ENCODE measurements at regions not wholly inside any gene's neighbourhood (a gene's known extent, or its start where the extent isn't known, plus 50 kb on each side); places are given as distances from the start of the nearest gene placed in this dataset.

- WGBS, 2 experiments (ENCODE audit: insufficient coverage in 1 of 2, insufficient read length in 1 of 2) = 34 to 50% methylated on average over 1 to 2 of the region's 2 CpGs
- peaks cover 10% of the 10 kb centered on the region for H3K9me3 Mint-ChIP-seq
- no peak overlapping the region for H3K9ac ChIP-seq (ENCODE audit: extremely low read depth, low read length, poor library complexity, severe bottlenecking)
- H3K4me3 ChIP-seq (ENCODE audit: low read length) = no peak overlapping the region
- H3K36me3 Mint-ChIP-seq (ENCODE audit: low read depth) = no peaks in the 10 kb centered on the region
- no peak overlapping the region for H3K27ac ChIP-seq (ENCODE audit: low read depth, low read length)
- no peaks in the 10 kb centered on the region for H3K9me3 ChIP-seq (ENCODE audit: control insufficient read depth, low read length)
- TF ChIP-seq CTCF (conservative IDR thresholded peaks at IDR 0.05) = no peak
- H3K36me3 ChIP-seq (ENCODE audit: control insufficient read depth, insufficient read depth, low read length) = no peaks in the 10 kb centered on the region
- no peaks in the 10 kb centered on the region for H3K4me1 ChIP-seq (ENCODE audit: control insufficient read depth, insufficient read depth, low read length)
- no peak overlapping the region for H3K4me3 Mint-ChIP-seq
- no peak overlapping the region for H3K27ac Mint-ChIP-seq
- DNase-seq = no peak
- no peaks in the 10 kb centered on the region for H3K27me3 ChIP-seq (ENCODE audit: control insufficient read depth, insufficient read depth, low read length, poor library complexity, severe bottlenecking)
- H3K4me1 Mint-ChIP-seq = peaks cover 16% of the 10 kb centered on the region
- no peaks in the 10 kb centered on the region for H3K27me3 Mint-ChIP-seq (ENCODE audit: insufficient read depth)
These were observed 55.4 kb upstream of the SCEL start for GRCh38 chr13:77480066-77480465.

DNA sequence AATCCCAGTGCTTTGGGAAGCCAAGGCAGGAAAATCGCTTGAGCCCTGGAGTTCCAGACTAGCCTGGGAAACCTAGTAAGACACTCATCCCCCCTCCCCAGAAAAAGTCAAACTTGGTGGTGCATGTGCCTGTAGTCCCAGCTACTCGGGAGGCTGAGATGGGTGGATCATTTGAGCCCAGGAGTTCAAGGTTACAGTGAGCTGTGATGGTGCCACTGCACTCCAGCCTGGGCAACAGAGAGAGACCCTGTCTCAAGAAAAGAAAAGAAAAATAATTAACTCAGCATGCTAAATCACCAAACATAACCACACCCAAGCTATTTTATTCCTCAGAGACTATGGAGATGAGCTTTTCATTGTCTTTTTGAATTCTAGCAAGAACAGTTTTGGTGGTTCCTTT lies 56.2 kb upstream of the SCEL start:
- no peak for TF ChIP-seq CTCF (conservative IDR thresholded peaks at IDR 0.05)
- no peaks in the 10 kb centered on the region for H3K9me3 ChIP-seq (ENCODE audit: control insufficient read depth, low read length)
- H3K27ac Mint-ChIP-seq = no peak overlapping the region
- no peaks in the 10 kb centered on the region for H3K27me3 ChIP-seq (ENCODE audit: control insufficient read depth, insufficient read depth, low read length, poor library complexity, severe bottlenecking)
- no peak overlapping the region for H3K4me3 Mint-ChIP-seq
- no peak for DNase-seq
- no peak overlapping the region for H3K27ac ChIP-seq (ENCODE audit: low read depth, low read length)
- H3K36me3 Mint-ChIP-seq (ENCODE audit: low read depth) = no peaks in the 10 kb centered on the region
- no peaks in the 10 kb centered on the region for H3K36me3 ChIP-seq (ENCODE audit: control insufficient read depth, insufficient read depth, low read length)
- peaks cover 15% of the 10 kb centered on the region for H3K9me3 Mint-ChIP-seq
- H3K4me1 Mint-ChIP-seq = peaks cover 16% of the 10 kb centered on the region
- no peak overlapping the region for H3K4me3 ChIP-seq (ENCODE audit: low read length)
- 80 to 81% methylated on average over 1 to 2 of the region's 2 CpGs for WGBS, 2 experiments (ENCODE audit: insufficient coverage in 1 of 2, insufficient read length in 1 of 2)
- H3K9ac ChIP-seq (ENCODE audit: extremely low read depth, low read length, poor library complexity, severe bottlenecking) = no peak overlapping the region
- no peaks in the 10 kb centered on the region for H3K4me1 ChIP-seq (ENCODE audit: control insufficient read depth, insufficient read depth, low read length)
- H3K27me3 Mint-ChIP-seq (ENCODE audit: insufficient read depth) = no peaks in the 10 kb centered on the region

- WGBS, 2 experiments (ENCODE audit: insufficient coverage in 1 of 2, insufficient read length in 1 of 2) = 86 to 89% methylated on average over 1 to 2 of the region's 3 CpGs
- peaks cover 16% of the 10 kb centered on the region for H3K4me1 Mint-ChIP-seq
- H3K27ac Mint-ChIP-seq = no peak overlapping the region
- H3K27me3 Mint-ChIP-seq (ENCODE audit: insufficient read depth) = no peaks in the 10 kb centered on the region
- no peak overlapping the region for H3K4me3 Mint-ChIP-seq
- no peak overlapping the region for H3K4me3 ChIP-seq (ENCODE audit: low read length)
- DNase-seq = no peak
- no peak for TF ChIP-seq CTCF (conservative IDR thresholded peaks at IDR 0.05)
- H3K27ac ChIP-seq (ENCODE audit: low read depth, low read length) = no peak overlapping the region
- H3K9me3 ChIP-seq (ENCODE audit: control insufficient read depth, low read length) = no peaks in the 10 kb centered on the region
- H3K4me1 ChIP-seq (ENCODE audit: control insufficient read depth, insufficient read depth, low read length) = no peaks in the 10 kb centered on the region
- no peaks in the 10 kb centered on the region for H3K27me3 ChIP-seq (ENCODE audit: control insufficient read depth, insufficient read depth, low read length, poor library complexity, severe bottlenecking)
- H3K36me3 ChIP-seq (ENCODE audit: control insufficient read depth, insufficient read depth, low read length) = no peaks in the 10 kb centered on the region
- H3K36me3 Mint-ChIP-seq (ENCODE audit: low read depth) = no peaks in the 10 kb centered on the region
- H3K9ac ChIP-seq (ENCODE audit: extremely low read depth, low read length, poor library complexity, severe bottlenecking) = no peak overlapping the region
- peaks cover 6% of the 10 kb centered on the region for H3K9me3 Mint-ChIP-seq
These were observed 58.1 kb upstream of the SCEL start for GRCh38 chr13:77477299-77477848.

All from endodermal cell (in vitro differentiated cells).